Trophoblast cell (in vitro differentiated cells and primary cell): ENCODE measurements at regions not wholly inside any gene's neighbourhood (a gene's known extent, or its start where the extent isn't known, plus 50 kb on each side); places are given as distances from the start of the nearest gene placed in this dataset.

Experiments
- DNase-seq, 2 donors: peaks; one replicate each; pipeline ENCODE4 v3.0.0-alpha.2; 2016
- H2AFZ ChIP-seq: 2 replicates; pipeline ENCODE4 v1.6.1; 2013; ENCODE audit warnings: low read length, moderate library complexity, mild to moderate bottlenecking; ENCODE audit not compliant: insufficient read depth, poor library complexity
- H2AK5ac ChIP-seq: 2 replicates; pipeline ENCODE4 v1.6.1; 2013; ENCODE audit warnings: mild to moderate bottlenecking, low read length
- H2BK120ac ChIP-seq: 2 replicates; pipeline ENCODE4 v1.6.1; 2013; ENCODE audit warnings: low read length, mild to moderate bottlenecking, moderate library complexity; ENCODE audit not compliant: insufficient read depth, poor library complexity
- H2BK12ac ChIP-seq: 2 replicates; pipeline ENCODE4 v1.6.1; 2013; ENCODE audit warnings: mild to moderate bottlenecking, low read length, moderate library complexity
- H2BK5ac ChIP-seq: 2 replicates; pipeline ENCODE4 v1.6.1; 2013; ENCODE audit warnings: low read length, low read depth, moderate library complexity, mild to moderate bottlenecking; ENCODE audit not compliant: poor library complexity
- H3K14ac ChIP-seq: 2 replicates; pipeline ENCODE4 v1.6.1; 2013; ENCODE audit warnings: mild to moderate bottlenecking, low read length
- H3K18ac ChIP-seq: 2 replicates; pipeline ENCODE4 v1.6.1; 2013; ENCODE audit warnings: mild to moderate bottlenecking, low read length
- H3K23ac ChIP-seq: 2 replicates; pipeline ENCODE4 v1.6.1; 2013; ENCODE audit warnings: low read length
- H3K27ac ChIP-seq: 2 replicates; pipeline ENCODE4 v1.5.1; 2013; ENCODE audit warnings: low read depth, mild to moderate bottlenecking, inconsistent platforms, low read length, moderate library complexity
- H3K27me3 ChIP-seq: 2 replicates; pipeline ENCODE4 v1.6.1; 2013; ENCODE audit warnings: inconsistent platforms, mild to moderate bottlenecking, low read length, moderate library complexity; ENCODE audit not compliant: insufficient read depth
- H3K36me3 ChIP-seq, 2 experiments: 1 replicate in 1 of 2; 2 replicates in 1 of 2; pipeline ENCODE4 v1.6.1; 2013; ENCODE audit warnings: low read length in 2 of 2, mild to moderate bottlenecking in 2 of 2, moderate library complexity in 1 of 2; ENCODE audit not compliant: insufficient read depth in 2 of 2, control insufficient read depth in 1 of 2
- H3K4ac ChIP-seq: 2 replicates; pipeline ENCODE4 v1.6.1; 2013; ENCODE audit warnings: low read depth, mild to moderate bottlenecking, low read length, moderate library complexity
- H3K4me1 ChIP-seq, 2 experiments: 1 replicate in 1 of 2; 2 replicates in 1 of 2; pipeline ENCODE4 v1.6.1; 2013; ENCODE audit warnings: low read length in 2 of 2, mild to moderate bottlenecking in 2 of 2, moderate library complexity in 1 of 2; ENCODE audit not compliant: insufficient read depth in 2 of 2, control insufficient read depth in 1 of 2
- H3K4me2 ChIP-seq: 2 replicates; pipeline ENCODE4 v1.6.1; 2013; ENCODE audit warnings: inconsistent platforms, mild to moderate bottlenecking, low read length, moderate library complexity
- H3K4me3 ChIP-seq: 2 replicates; pipeline ENCODE4 v1.5.1; 2013; ENCODE audit warnings: mild to moderate bottlenecking, low read depth, low read length, inconsistent platforms
- H3K79me1 ChIP-seq: one replicate; pipeline ENCODE4 v1.6.1; 2013; ENCODE audit warnings: low read length
- H3K79me2 ChIP-seq: 2 replicates; pipeline ENCODE4 v1.6.1; 2013; ENCODE audit warnings: low read length, mild to moderate bottlenecking; ENCODE audit not compliant: control insufficient read depth, insufficient read depth, poor library complexity
- H3K9ac ChIP-seq: 2 replicates; pipeline ENCODE4 v1.6.1; 2013; ENCODE audit warnings: mild to moderate bottlenecking, low read length
- H3K9me3 ChIP-seq: 2 replicates; pipeline ENCODE4 v1.6.1; 2013; ENCODE audit warnings: low read depth, mild to moderate bottlenecking, control low read depth, inconsistent platforms, low read length; ENCODE audit not compliant: insufficient read depth
- H4K12ac ChIP-seq: 2 replicates; pipeline ENCODE4 v1.6.1; 2013; ENCODE audit warnings: low read depth, mild to moderate bottlenecking, low read length, moderate library complexity
- H4K8ac ChIP-seq: 2 replicates; pipeline ENCODE4 v1.6.1; 2013; ENCODE audit warnings: low read depth, mild to moderate bottlenecking, low read length, moderate library complexity
- H4K91ac ChIP-seq: one replicate; pipeline ENCODE4 v1.6.1; 2013; ENCODE audit warnings: low read depth, mild to moderate bottlenecking, low read length, moderate library complexity
- WGBS: extraction: QIAGEN DNeasy Blood & Tissue Kit; methylation state at CpG from one replicate; pipeline ENCODE4 v1.1.7; 2013; ENCODE audit warnings: missing lambda C conversion rate; ENCODE audit not compliant: insufficient read length, insufficient coverage; ENCODE audit errors: extremely low coverage; 5-methylcytosine and 5-hydroxymethylcytosine counted together

DNA sequence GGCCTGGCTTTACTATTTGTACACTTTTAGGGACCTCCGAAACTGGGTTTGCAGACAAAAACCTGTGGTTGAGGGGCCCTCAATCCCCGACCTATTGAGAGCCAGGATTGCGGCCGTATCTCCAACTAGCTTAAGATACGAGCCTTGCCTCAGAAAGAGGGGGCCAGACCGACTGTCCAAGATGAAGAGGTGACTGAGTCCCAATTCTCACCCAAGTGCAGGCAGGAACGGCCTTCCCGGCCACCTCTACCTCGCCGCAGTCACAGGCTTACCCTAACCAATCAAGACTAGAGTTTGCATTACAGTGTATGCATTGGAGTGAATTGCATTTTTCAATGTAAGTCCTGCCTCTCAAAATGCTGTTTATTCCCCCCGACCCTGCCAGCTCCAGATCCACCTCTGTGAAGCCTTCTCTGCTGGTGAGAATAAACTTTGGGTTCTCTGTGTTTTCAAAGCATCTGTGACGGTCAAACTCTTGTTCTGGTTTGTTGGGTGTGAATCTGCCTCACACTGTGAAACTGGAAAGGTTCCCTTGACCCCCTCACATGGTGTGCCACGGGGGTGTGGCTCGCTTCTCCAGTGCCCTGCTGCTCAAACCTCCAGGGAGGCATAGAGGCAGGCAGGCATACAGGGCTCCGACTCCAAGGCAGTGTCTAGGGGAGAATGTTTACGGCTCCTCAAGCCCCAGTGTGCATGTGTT lies 62.2 kb upstream of the WLS start:
- Histone ChIP-seq H3K79me2 (no peaks in the 10 kb centered on the region), H3K27me3 (no peaks in the 10 kb centered on the region), H3K4me2 (peak overlapping the region; percentile 55), H2AFZ (no peak overlapping the region), H2BK120ac (peak overlapping the region; percentile 79), H2BK5ac (peak overlapping the region; percentile 52), H3K14ac (peak overlapping the region; percentile 46), H3K9me3 (no peaks in the 10 kb centered on the region), H3K4ac (peak overlapping the region; percentile 25), H2BK12ac (peak overlapping the region; percentile 50), H3K79me1 (peaks cover 24% of the 10 kb centered on the region), H3K23ac (no peak overlapping the region), H3K27ac (peak overlapping the region; percentile 88), H3K36me3 (no peaks in the 10 kb centered on the region), H3K4me1 (peaks cover 27 to 38% of the 10 kb centered on the region in 2 experiments), H3K9ac (no peak overlapping the region), H2AK5ac (peak overlapping the region; percentile 32), H3K18ac (peak overlapping the region; percentile 65), H4K91ac (peak overlapping the region; percentile 88), H3K4me3 (no peak overlapping the region), H4K8ac (peak overlapping the region; percentile 80), H4K12ac (no peak overlapping the region)
- no peak for DNase-seq
- no CpG with 5 or more reads among the region's 16 CpGs for WGBS

DNA sequence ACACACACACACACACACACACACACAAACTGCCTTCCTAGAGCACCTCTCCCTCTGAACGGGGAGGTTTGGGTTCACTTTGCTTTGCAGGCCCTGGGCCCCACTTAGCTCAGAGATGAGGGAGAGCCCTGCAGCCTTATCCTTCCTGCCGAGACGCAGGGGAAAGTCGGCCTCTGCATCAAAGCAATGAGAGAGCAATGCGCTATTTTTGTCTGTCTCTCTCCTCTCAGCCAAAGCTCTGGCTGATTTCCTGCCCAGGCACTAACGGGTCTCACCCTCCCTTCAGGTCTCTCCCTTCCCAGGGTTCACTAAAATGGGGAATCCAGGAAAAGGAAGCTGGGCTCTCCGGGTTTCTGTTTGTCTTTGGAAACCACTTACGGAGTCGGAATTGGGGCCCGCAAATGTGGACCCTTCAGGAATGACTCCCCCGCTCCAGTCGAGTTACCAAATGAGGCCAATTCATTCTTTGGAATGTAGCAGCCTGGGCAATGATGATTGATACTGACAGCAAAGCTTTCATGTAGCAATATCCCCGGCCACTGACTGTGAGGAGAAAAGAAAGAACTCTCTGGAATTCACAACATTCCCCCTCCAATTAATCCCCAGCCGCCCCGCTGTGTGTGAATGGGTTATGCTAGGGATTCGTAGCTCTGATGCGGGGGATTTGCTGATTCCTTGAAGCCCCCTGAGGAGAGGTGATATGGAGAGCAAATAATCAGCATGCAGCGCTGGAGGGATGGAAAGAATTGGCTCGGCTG lies 61.5 kb upstream of the WLS start:
- H3K9ac ChIP-seq: peak overlapping the region; percentile 0
- H3K79me2 ChIP-seq: no peaks in the 10 kb centered on the region
- H3K23ac ChIP-seq: no peak overlapping the region
- no peaks in the 10 kb centered on the region for H3K36me3 ChIP-seq
- no peaks in the 10 kb centered on the region for H3K9me3 ChIP-seq
- H2AK5ac ChIP-seq: no peak overlapping the region
- H2AFZ ChIP-seq: peak overlapping the region; percentile 50
- peak overlapping the region; percentile 85 for H2BK5ac ChIP-seq
- peaks cover 27 to 38% of the 10 kb centered on the region in 2 experiments for H3K4me1 ChIP-seq
- peak overlapping the region; percentile 55 for H3K4me2 ChIP-seq
- no peaks in the 10 kb centered on the region for H3K27me3 ChIP-seq
- H3K4ac ChIP-seq: peak overlapping the region; percentile 24
- H2BK12ac ChIP-seq: peak overlapping the region; percentile 50
- H4K12ac ChIP-seq: peak overlapping the region; percentile 1
- peak overlapping the region; percentile 55 for H3K14ac ChIP-seq
- H3K79me1 ChIP-seq: peaks cover 24% of the 10 kb centered on the region
- H4K8ac ChIP-seq: peak overlapping the region; percentile 80
- H3K18ac ChIP-seq: peak overlapping the region; percentile 65
- peak overlapping the region; percentile 79 for H2BK120ac ChIP-seq
- no peak for DNase-seq
- no peak overlapping the region for H3K4me3 ChIP-seq
- peak overlapping the region; percentile 88 for H4K91ac ChIP-seq
- H3K27ac ChIP-seq: peak overlapping the region; percentile 88
- WGBS: no CpG with 5 or more reads among the region's 19 CpGs

DNA sequence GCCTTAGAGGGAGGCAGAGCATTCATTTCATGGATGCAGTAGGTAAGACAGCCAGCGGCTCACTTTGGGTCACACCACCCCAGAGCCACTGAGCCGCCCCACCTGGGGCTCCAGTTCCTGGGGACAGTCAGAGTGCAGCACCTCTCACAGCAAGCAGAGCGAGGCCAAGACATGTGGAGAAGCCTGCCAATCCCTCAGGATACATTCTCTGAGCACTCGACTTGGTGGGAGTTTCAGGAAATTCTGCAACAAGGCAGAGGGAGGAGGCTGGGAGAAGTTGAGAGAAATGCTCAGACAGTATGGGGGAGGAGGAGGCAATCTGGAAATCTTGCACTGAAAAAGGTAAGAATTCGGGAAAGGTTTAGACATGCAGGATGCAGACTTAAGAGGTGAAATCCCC lies 60.8 kb upstream of the WLS start:
- Histone ChIP-seq H4K91ac (peak overlapping the region; percentile 88), H2BK5ac (peak overlapping the region; percentile 85), H3K9ac (no peak overlapping the region), H3K18ac (peak overlapping the region; percentile 67), H3K79me1 (peaks cover 24% of the 10 kb centered on the region), H3K4me2 (peak overlapping the region; percentile 55), H2AK5ac (no peak overlapping the region), H3K4me1 (peaks cover 27 to 38% of the 10 kb centered on the region in 2 experiments), H2BK12ac (peak overlapping the region; percentile 67), H4K12ac (no peak overlapping the region), H3K27me3 (no peaks in the 10 kb centered on the region), H3K4ac (no peak overlapping the region), H2BK120ac (peak overlapping the region; percentile 84), H2AFZ (peak overlapping the region; percentile 50), H3K4me3 (no peak overlapping the region), H3K23ac (no peak overlapping the region), H4K8ac (peak overlapping the region; percentile 80), H3K9me3 (no peaks in the 10 kb centered on the region), H3K14ac (peak overlapping the region; percentile 14), H3K27ac (peak overlapping the region; percentile 88), H3K79me2 (no peaks in the 10 kb centered on the region), H3K36me3 (no peaks in the 10 kb centered on the region)
- no CpG with 5 or more reads among the region's 5 CpGs for WGBS
- no peak for DNase-seq

DNA sequence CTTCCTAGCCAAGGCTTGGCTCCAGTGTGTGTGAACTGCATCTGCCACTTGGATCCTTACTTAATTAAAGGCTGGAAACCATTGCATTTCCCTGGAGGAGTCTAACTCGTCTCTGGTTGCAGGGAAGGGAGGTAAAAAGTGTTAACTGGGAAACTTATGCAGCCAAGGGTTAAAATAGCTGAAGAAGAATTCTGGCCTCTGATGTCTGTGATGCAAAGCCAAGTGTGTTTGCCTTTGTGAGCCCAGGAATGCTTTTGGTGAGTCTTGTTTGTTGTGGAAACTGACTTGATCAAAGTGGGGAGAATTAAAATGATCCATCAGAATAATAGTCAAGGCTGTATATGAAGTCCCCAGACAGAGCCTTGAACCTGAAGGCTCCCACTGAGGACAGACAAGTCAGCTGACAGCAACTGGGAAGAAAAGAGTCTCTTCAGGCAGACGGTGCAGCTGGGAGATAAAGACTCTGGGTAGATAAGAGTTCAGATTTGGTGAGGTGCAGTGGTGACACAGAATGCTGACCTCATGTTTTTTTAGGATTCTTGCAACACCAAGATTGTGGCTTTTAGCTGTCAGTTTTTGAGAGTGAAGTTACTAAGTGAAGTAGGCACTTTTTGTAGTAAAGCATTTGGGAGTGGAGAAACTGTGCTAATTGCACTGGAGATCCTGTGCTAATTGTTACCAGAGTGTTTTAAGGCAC lies 59.5 kb upstream of the WLS start:
- Histone ChIP-seq H4K12ac (no peak overlapping the region), H2BK12ac (peak overlapping the region; percentile 24), H3K4me1 (peaks cover 27 to 38% of the 10 kb centered on the region in 2 experiments), H3K36me3 (no peaks in the 10 kb centered on the region), H2AFZ (no peak overlapping the region), H2BK5ac (no peak overlapping the region), H3K4me2 (no peak overlapping the region), H3K79me2 (no peaks in the 10 kb centered on the region), H3K9me3 (no peaks in the 10 kb centered on the region), H3K27me3 (no peaks in the 10 kb centered on the region), H3K9ac (no peak overlapping the region), H3K23ac (no peak overlapping the region), H3K27ac (peak overlapping the region; percentile 40), H2BK120ac (no peak overlapping the region), H3K18ac (no peak overlapping the region), H4K91ac (no peak overlapping the region), H3K4ac (no peak overlapping the region), H4K8ac (no peak overlapping the region), H3K14ac (no peak overlapping the region), H3K79me1 (peaks cover 24% of the 10 kb centered on the region), H3K4me3 (no peak overlapping the region), H2AK5ac (no peak overlapping the region)
- peak in 1 of 2 donors; percentile 46 for DNase-seq
- WGBS: no CpG with 5 or more reads among the region's 2 CpGs
